Panc1 (cell line): ENCODE measurements at regions not wholly inside any gene's neighbourhood (a gene's known extent, or its start where the extent isn't known, plus 50 kb on each side); places are given as distances from the start of the nearest gene placed in this dataset.

Source experiments
- ATAC-seq: fragments of 200-7000 bp; cut with Tn5 transposase; 2 replicates; pipeline ENCODE4 v1.9.1; 2020; ENCODE audit warnings: mild to moderate bottlenecking, moderate library complexity
- BruUV-seq: library from RNA; stranded (reverse); fragments of 400-500 nt; replicated peaks from 2 replicates; lab custom pipeline; 2021; lab: Mats Ljungman, UMichigan
- CTCF ChIA-PET: fragments of 300-600 bp; sonication (Branson Sonifier 250); formaldehyde crosslinking; loops from one replicate; lab custom pipeline; 2022; ENCODE audit warnings: antibody characterized with exemption; lab: Charles Lee
- POLR2A ChIA-PET: fragments of 300-600 bp; sonication (Branson Sonifier 250); formaldehyde crosslinking; loops from one replicate; lab custom pipeline; 2022; ENCODE audit warnings: antibody characterized with exemption; lab: Charles Lee
- DNase-seq: peaks from one replicate; pipeline ENCODE4 v3.0.0-alpha.2; 2010; ENCODE audit warnings: low read depth, low spot score
- H3K27ac ChIP-seq: 2 replicates; pipeline ENCODE4 v1.5.1; 2011; ENCODE audit warnings: mild to moderate bottlenecking, low read length, inconsistent platforms
- H3K27me3 ChIP-seq: fragments of 200-500 bp; sonication (Bioruptor generic); 2 replicates; pipeline ENCODE4 v1.6.0; 2014; ENCODE audit warnings: low read length, inconsistent platforms; ENCODE audit not compliant: control insufficient read depth, insufficient read depth
- H3K36me3 ChIP-seq: fragments of 200-500 bp; sonication (Bioruptor generic); 2 replicates; pipeline ENCODE4 v1.5.1; 2014; ENCODE audit warnings: inconsistent platforms, mild to moderate bottlenecking, low read length, moderate library complexity; ENCODE audit not compliant: control insufficient read depth, insufficient read depth
- H3K4me1 ChIP-seq: 2 replicates; pipeline ENCODE4 v1.5.1; 2011; ENCODE audit warnings: inconsistent platforms, mild to moderate bottlenecking, low read length, moderate library complexity; ENCODE audit not compliant: control insufficient read depth, insufficient read depth
- H3K4me3 ChIP-seq, 2 experiments: 2 replicates each; pipeline ENCODE4 v1.5.1; 2011 to 2012; ENCODE audit warnings: low read depth in 2 of 2, low read length in 2 of 2, mild to moderate bottlenecking in 2 of 2, inconsistent platforms in 1 of 2, moderate library complexity in 1 of 2
- H3K9me3 ChIP-seq: fragments of 200-500 bp; sonication (Bioruptor generic); 2 replicates; pipeline ENCODE4 v1.5.1; 2014; ENCODE audit warnings: low read depth, mild to moderate bottlenecking, inconsistent platforms, low read length, moderate library complexity; ENCODE audit not compliant: control insufficient read depth, insufficient read depth
- POLR2AphosphoS5 ChIP-seq: IDR thresholded peaks from 2 replicates; pipeline ENCODE4 v1.6.1; 2012; ENCODE audit warnings: mild to moderate bottlenecking, low read depth, low read length, moderate library complexity
- SIN3A ChIP-seq: IDR thresholded peaks from 2 replicates; pipeline ENCODE4 v1.6.1; 2012; ENCODE audit warnings: low read depth, mild to moderate bottlenecking, low read length, moderate library complexity, borderline replicate concordance; ENCODE audit not compliant: insufficient read depth
- TCF7L2 ChIP-seq: IDR thresholded peaks from 2 replicates; pipeline ENCODE4 v1.6.1; 2011; ENCODE audit warnings: mild to moderate bottlenecking, low read depth, low read length, inconsistent platforms
- in situ Hi-C: cut with HindIII; loops from 2 replicates; pipeline ENCODE4 v1.10.0; 2016; ENCODE audit warnings: low sequenced_read_pairs, low pct_unique_long_range_greater_than_20kb
- intact Hi-C: fragments of 100-400 bp; cut with micrococcal nuclease; formaldehyde crosslinking; loops from one replicate; pipeline ENCODE4 v1.10.0; 2022; ENCODE audit not compliant: unreplicated experiment
- TF ChIP-seq, protein P1 (sequence below), 2 experiments: IDR thresholded peaks; 2 replicates each; pipeline ENCODE4 v1.6.1; 2011 to 2012; ENCODE audit warnings: low read depth in 2 of 2, control low read depth in 1 of 2, low read length in 1 of 2, mild to moderate bottlenecking in 1 of 2, moderate library complexity in 1 of 2; ENCODE audit not compliant: insufficient read depth in 1 of 2
- TF ChIP-seq, protein P2 (sequence below): fragments of 450-650 bp; IDR thresholded peaks from 2 replicates; pipeline ENCODE4 v1.5.1; 2017; ENCODE audit warnings: mild to moderate bottlenecking

DNA sequence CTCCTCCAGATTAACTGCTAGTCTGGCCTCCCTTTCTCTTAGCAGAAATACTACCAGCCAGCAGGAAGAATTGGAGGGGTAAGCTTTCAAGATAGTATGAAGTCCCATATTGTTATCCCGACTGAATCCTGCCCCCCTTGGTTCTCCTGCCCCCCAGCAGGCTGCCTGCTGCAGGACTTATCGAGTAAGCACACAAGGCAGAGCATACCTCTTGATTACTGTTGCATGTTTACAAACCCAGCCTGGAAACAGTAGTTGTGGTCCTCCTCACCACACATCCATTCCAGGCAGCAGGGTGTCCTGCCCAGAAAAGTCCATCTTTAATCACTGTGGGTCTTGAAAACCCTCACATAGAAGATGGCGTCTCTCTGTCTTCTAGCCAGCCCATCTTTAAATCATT is 66.8 kb upstream of the PPP2R3A start:
- TF ChIP-seq, protein P1, sequence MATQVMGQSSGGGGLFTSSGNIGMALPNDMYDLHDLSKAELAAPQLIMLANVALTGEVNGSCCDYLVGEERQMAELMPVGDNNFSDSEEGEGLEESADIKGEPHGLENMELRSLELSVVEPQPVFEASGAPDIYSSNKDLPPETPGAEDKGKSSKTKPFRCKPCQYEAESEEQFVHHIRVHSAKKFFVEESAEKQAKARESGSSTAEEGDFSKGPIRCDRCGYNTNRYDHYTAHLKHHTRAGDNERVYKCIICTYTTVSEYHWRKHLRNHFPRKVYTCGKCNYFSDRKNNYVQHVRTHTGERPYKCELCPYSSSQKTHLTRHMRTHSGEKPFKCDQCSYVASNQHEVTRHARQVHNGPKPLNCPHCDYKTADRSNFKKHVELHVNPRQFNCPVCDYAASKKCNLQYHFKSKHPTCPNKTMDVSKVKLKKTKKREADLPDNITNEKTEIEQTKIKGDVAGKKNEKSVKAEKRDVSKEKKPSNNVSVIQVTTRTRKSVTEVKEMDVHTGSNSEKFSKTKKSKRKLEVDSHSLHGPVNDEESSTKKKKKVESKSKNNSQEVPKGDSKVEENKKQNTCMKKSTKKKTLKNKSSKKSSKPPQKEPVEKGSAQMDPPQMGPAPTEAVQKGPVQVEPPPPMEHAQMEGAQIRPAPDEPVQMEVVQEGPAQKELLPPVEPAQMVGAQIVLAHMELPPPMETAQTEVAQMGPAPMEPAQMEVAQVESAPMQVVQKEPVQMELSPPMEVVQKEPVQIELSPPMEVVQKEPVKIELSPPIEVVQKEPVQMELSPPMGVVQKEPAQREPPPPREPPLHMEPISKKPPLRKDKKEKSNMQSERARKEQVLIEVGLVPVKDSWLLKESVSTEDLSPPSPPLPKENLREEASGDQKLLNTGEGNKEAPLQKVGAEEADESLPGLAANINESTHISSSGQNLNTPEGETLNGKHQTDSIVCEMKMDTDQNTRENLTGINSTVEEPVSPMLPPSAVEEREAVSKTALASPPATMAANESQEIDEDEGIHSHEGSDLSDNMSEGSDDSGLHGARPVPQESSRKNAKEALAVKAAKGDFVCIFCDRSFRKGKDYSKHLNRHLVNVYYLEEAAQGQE (IDR thresholded peaks at IDR 0.05; ENCODE audit: insufficient read depth in 1 of 2, low read depth in 2 of 2, low read length in 1 of 2) = no peak
- TF ChIP-seq TCF7L2 = no peak
- TF ChIP-seq, protein P2, sequence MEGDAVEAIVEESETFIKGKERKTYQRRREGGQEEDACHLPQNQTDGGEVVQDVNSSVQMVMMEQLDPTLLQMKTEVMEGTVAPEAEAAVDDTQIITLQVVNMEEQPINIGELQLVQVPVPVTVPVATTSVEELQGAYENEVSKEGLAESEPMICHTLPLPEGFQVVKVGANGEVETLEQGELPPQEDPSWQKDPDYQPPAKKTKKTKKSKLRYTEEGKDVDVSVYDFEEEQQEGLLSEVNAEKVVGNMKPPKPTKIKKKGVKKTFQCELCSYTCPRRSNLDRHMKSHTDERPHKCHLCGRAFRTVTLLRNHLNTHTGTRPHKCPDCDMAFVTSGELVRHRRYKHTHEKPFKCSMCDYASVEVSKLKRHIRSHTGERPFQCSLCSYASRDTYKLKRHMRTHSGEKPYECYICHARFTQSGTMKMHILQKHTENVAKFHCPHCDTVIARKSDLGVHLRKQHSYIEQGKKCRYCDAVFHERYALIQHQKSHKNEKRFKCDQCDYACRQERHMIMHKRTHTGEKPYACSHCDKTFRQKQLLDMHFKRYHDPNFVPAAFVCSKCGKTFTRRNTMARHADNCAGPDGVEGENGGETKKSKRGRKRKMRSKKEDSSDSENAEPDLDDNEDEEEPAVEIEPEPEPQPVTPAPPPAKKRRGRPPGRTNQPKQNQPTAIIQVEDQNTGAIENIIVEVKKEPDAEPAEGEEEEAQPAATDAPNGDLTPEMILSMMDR = no peak
- no peak for TF ChIP-seq POLR2AphosphoS5
- TF ChIP-seq SIN3A = no peak
- Histone ChIP-seq H3K4me3 (no peak overlapping the region), H3K27me3 (no peaks in the 10 kb centered on the region; the same call in 1 of the 2 replicates), H3K36me3 (no peaks in the 10 kb centered on the region), H3K4me1 (no peaks in the 10 kb centered on the region), H3K27ac (no peak overlapping the region), H3K9me3 (no peaks in the 10 kb centered on the region)
- intact Hi-C loops (loop anchor here (5.0 to 10.0 kb wide), 2 partner anchors 164 to 1296 kb away; no protein-coding TSS in a partner anchor), in situ Hi-C loops (no loop called here)
- ChIA-PET CTCF (interaction anchor here (0.6 kb wide), 1 partner anchor 1104 kb away, joined by 3 read pairs; no protein-coding TSS in a partner anchor), POLR2A (no interaction called here)
- BruUV-seq = no TSS peak
- DNase-seq (no peak), ATAC-seq (no peak)

DNA sequence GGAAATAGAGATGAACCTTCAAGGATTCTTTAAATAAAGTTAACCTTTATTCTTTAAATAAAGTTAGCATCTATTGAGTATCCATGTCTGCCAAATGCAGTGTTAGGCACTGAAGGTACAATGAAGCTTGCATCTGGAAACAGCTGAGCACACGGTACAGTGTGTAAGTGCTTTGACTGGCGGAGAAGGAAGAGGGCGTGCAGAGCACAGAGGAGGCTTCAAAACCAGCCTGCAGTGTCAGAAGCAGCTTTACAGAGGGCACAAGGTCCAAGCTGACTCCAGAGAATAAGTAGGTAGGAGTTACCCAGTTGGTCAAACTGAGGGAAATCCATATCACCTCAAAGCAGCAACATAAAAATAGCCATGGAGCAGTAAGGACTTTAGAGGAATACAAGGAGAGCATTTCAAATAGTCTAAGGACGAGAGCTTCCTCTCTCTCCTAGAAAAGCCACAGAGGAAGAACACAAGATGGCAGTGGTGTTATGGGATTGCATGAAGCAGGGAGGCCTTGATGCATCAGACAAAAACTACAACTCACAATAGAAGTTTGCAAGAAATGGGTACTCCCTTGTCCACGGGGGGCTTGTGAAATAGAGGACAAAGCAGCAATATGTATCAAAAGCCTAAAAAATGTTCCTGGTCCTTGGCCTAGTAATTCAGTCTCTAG is 60.3 kb upstream of the PPP2R3A start:
- intact Hi-C loops = no loop called here
- peak; percentile 63; the same call in 1 of the 2 replicates for ATAC-seq
- ChIA-PET CTCF (interaction anchor here (2.0 kb wide), 1 partner anchor 138 kb away, joined by 14 read pairs; no protein-coding TSS in a partner anchor), POLR2A (no interaction called here)
- BruUV-seq = no TSS peak
- Histone ChIP-seq H3K27me3 (0 out of 2 replicates have a peak, but pooled peaks cover 4% of the 10 kb centered on the region), H3K4me1 (no peaks in the 10 kb centered on the region), H3K9me3 (no peaks in the 10 kb centered on the region), H3K36me3 (no peaks in the 10 kb centered on the region), H3K27ac (no peak overlapping the region), H3K4me3 (no peak overlapping the region)
- TF ChIP-seq, protein P1 (IDR thresholded peaks at IDR 0.05; ENCODE audit: insufficient read depth in 1 of 2, low read depth in 2 of 2, low read length in 1 of 2) = no peak
- TF ChIP-seq SIN3A (no peak), TCF7L2 (no peak), POLR2AphosphoS5 (no peak)
- TF ChIP-seq, protein P2 = peak; percentile 45
- no peak for DNase-seq
- in situ Hi-C loops = no loop called here
